ENCODE measurements at regions not wholly inside any gene's neighbourhood (a gene's known extent, or its start where the extent isn't known, plus 50 kb on each side); places are given as distances from the start of the nearest gene placed in this dataset.

- Histone ChIP-seq H3K4me3 (no peak overlapping the region), H3K27ac (no peak overlapping the region)
These were observed 63.0 kb downstream of the C5orf15 start for GRCh38 chr5:133905424-133905823.

- Histone ChIP-seq H3K4me3 (no peak overlapping the region), H3K27ac (no peak overlapping the region)
These were observed 63.8 kb downstream of the C5orf15 start for GRCh38 chr5:133904641-133905040.

GRCh38 chr5:133902511-133903118, 65.8 kb downstream of the C5orf15 start:
- H3K27ac ChIP-seq: no peak overlapping the region
- no peak overlapping the region for H3K4me3 ChIP-seq

- Histone ChIP-seq H3K27ac (no peak overlapping the region), H3K4me3 (no peak overlapping the region)
These were observed 67.7 kb downstream of the C5orf15 start for GRCh38 chr5:133900534-133901270.

- H3K27ac ChIP-seq: no peak overlapping the region
- no peak overlapping the region for H3K4me3 ChIP-seq
These were observed 68.9 kb downstream of the C5orf15 start for GRCh38 chr5:133899506-133899905.

- Histone ChIP-seq H3K27ac (no peak overlapping the region), H3K4me3 (no peak overlapping the region)
These were observed 70.0 kb downstream of the C5orf15 start for GRCh38 chr5:133898440-133898839.

- Histone ChIP-seq H3K4me3 (no peak overlapping the region), H3K27ac (no peak overlapping the region)
These were observed 71.0 kb downstream of the C5orf15 start for GRCh38 chr5:133897431-133897830.

GRCh38 chr5:133896873-133897272, 71.6 kb downstream of the C5orf15 start:
- H3K27ac ChIP-seq: no peak overlapping the region
- H3K4me3 ChIP-seq: no peak overlapping the region

- Histone ChIP-seq H3K27ac (peak overlapping the region in 1 of 21 experiments; percentile 36), H3K4me3 (no peak overlapping the region)
These were observed 72.2 kb downstream of the C5orf15 start for GRCh38 chr5:133895979-133896845.

GRCh38 chr5:133894143-133894542, 74.3 kb downstream of the C5orf15 start:
- H3K27ac ChIP-seq: no peak overlapping the region

GRCh38 chr5:133892774-133893173, 75.7 kb downstream of the C5orf15 start:
- no peak overlapping the region for H3K4me3 ChIP-seq
- H3K27ac ChIP-seq: no peak overlapping the region

More at GRCh38 chr5:133894143-133894542, 74.3 kb downstream of the C5orf15 start:
- H3K4me3 ChIP-seq: no peak overlapping the region

GRCh38 chr5:133892306-133892705, 76.1 kb downstream of the C5orf15 start:
- Histone ChIP-seq H3K27ac (no peak overlapping the region), H3K4me3 (no peak overlapping the region)

GRCh38 chr5:133891390-133891789, 77.0 kb downstream of the C5orf15 start:
- H3K27ac ChIP-seq: no peak overlapping the region
- H3K4me3 ChIP-seq: no peak overlapping the region

GRCh38 chr5:133890776-133891280, 77.6 kb downstream of the C5orf15 start:
- H3K4me3 ChIP-seq: no peak overlapping the region
- H3K27ac ChIP-seq: no peak overlapping the region

- no peak overlapping the region for H3K27ac ChIP-seq
- H3K4me3 ChIP-seq: no peak overlapping the region
These were observed 78.1 kb downstream of the C5orf15 start for GRCh38 chr5:133890314-133890713.

- no peak overlapping the region for H3K27ac ChIP-seq
- no peak overlapping the region for H3K4me3 ChIP-seq
These were observed 79.0 kb downstream of the C5orf15 start for GRCh38 chr5:133889271-133889905.

GRCh38 chr5:133888625-133888991, 79.8 kb downstream of the C5orf15 start:
- no peak overlapping the region for H3K4me3 ChIP-seq

GRCh38 chr5:133885566-133885965, 82.9 kb downstream of the C5orf15 start:
- H3K27ac ChIP-seq: no peak overlapping the region
- no peak overlapping the region for H3K4me3 ChIP-seq

More at GRCh38 chr5:133888625-133888991, 79.8 kb downstream of the C5orf15 start:
- H3K27ac ChIP-seq: no peak overlapping the region

GRCh38 chr5:133884569-133885311, 83.7 kb downstream of the C5orf15 start:
- Histone ChIP-seq H3K27ac (no peak overlapping the region), H3K4me3 (no peak overlapping the region)
